ACC112 (cell line): ENCODE measurements at regions not wholly inside any gene's neighbourhood (a gene's known extent, or its start where the extent isn't known, plus 50 kb on each side); places are given as distances from the start of the nearest gene placed in this dataset.

Experiments
- H2AFZ ChIP-seq: fragments of 200-600 bp; sonication (generic); one replicate; pipeline ENCODE4 v1.6.0; 2017; ENCODE audit warnings: antibody characterized with exemption, low read length; ENCODE audit not compliant: unreplicated experiment
- H3K27ac ChIP-seq: fragments of 200-600 bp; sonication (generic); 2 replicates; pipeline ENCODE4 v1.5.1; 2014; ENCODE audit warnings: low read depth, mild to moderate bottlenecking, antibody characterized with exemption, low read length, moderate library complexity
- H3K27me3 ChIP-seq: fragments of 200-600 bp; sonication (generic); 2 replicates; pipeline ENCODE4 v1.6.1; 2014; ENCODE audit warnings: mild to moderate bottlenecking, antibody characterized with exemption, low read length, moderate library complexity, mixed read lengths; ENCODE audit not compliant: insufficient read depth
- H3K36me3 ChIP-seq: fragments of 200-600 bp; sonication (generic); 2 replicates; pipeline ENCODE4 v1.6.1; 2016; ENCODE audit warnings: mild to moderate bottlenecking, antibody characterized with exemption, low read length, moderate library complexity, mixed read lengths; ENCODE audit not compliant: insufficient read depth
- H3K4me1 ChIP-seq: fragments of 200-600 bp; sonication (generic); one replicate; pipeline ENCODE4 v1.6.1; 2016; ENCODE audit warnings: low read length, mixed read lengths; ENCODE audit not compliant: insufficient read depth, unreplicated experiment, control insufficient read depth
- H3K4me3 ChIP-seq: fragments of 200-600 bp; sonication (generic); 2 replicates; pipeline ENCODE4 v1.5.1; 2014; ENCODE audit warnings: mild to moderate bottlenecking, low read depth, low read length
- H3K79me2 ChIP-seq: fragments of 200-600 bp; sonication (generic); one replicate; pipeline ENCODE4 v1.6.0; 2016; ENCODE audit warnings: low read length; ENCODE audit not compliant: control insufficient read depth, unreplicated experiment, insufficient read depth

- Histone ChIP-seq H3K4me3 (no peak overlapping the region), H3K27me3 (no peaks in the 10 kb centered on the region), H3K27ac (no peak overlapping the region), H3K79me2 (no peaks in the 10 kb centered on the region), H2AFZ (no peak overlapping the region), H3K4me1 (no peaks in the 10 kb centered on the region), H3K36me3 (no peaks in the 10 kb centered on the region)
These were observed 1292.7 kb downstream of the MAT2B start for GRCh38 chr5:164798110-164798509.

- H3K4me1 ChIP-seq, result no peaks in the 10 kb centered on the region
- H3K27ac ChIP-seq, result no peak overlapping the region
- no peaks in the 10 kb centered on the region for H3K27me3 ChIP-seq
- H3K79me2 ChIP-seq, result no peaks in the 10 kb centered on the region
- no peaks in the 10 kb centered on the region for H3K36me3 ChIP-seq
- H3K4me3 ChIP-seq, result no peak overlapping the region
- no peak overlapping the region for H2AFZ ChIP-seq
These were observed 1294.0 kb downstream of the MAT2B start for GRCh38 chr5:164799391-164799790.

- Histone ChIP-seq H3K36me3 (no peaks in the 10 kb centered on the region), H3K4me3 (no peak overlapping the region), H2AFZ (no peak overlapping the region), H3K27ac (no peak overlapping the region), H3K79me2 (no peaks in the 10 kb centered on the region), H3K27me3 (no peaks in the 10 kb centered on the region), H3K4me1 (no peaks in the 10 kb centered on the region)
These were observed 1296.5 kb downstream of the MAT2B start for GRCh38 chr5:164801910-164802309.

GRCh38 chr5:164809821-164810220 is 1304.4 kb downstream of the MAT2B start:
- Histone ChIP-seq H3K36me3 (no peaks in the 10 kb centered on the region), H2AFZ (no peak overlapping the region), H3K4me3 (no peak overlapping the region), H3K27ac (no peak overlapping the region), H3K79me2 (no peaks in the 10 kb centered on the region), H3K4me1 (no peaks in the 10 kb centered on the region), H3K27me3 (no peaks in the 10 kb centered on the region)

GRCh38 chr5:164818445-164818844 is 1313.0 kb downstream of the MAT2B start:
- Histone ChIP-seq H3K4me3 (no peak overlapping the region), H3K27me3 (no peaks in the 10 kb centered on the region), H2AFZ (no peak overlapping the region), H3K79me2 (no peaks in the 10 kb centered on the region), H3K27ac (no peak overlapping the region), H3K36me3 (no peaks in the 10 kb centered on the region), H3K4me1 (no peaks in the 10 kb centered on the region)

GRCh38 chr5:164824671-164825070 is 1319.3 kb downstream of the MAT2B start:
- Histone ChIP-seq H3K4me1 (no peaks in the 10 kb centered on the region), H3K79me2 (no peaks in the 10 kb centered on the region), H3K27me3 (no peaks in the 10 kb centered on the region), H3K36me3 (no peaks in the 10 kb centered on the region), H3K27ac (no peak overlapping the region), H2AFZ (peak overlapping the region; percentile 54), H3K4me3 (peak overlapping the region; percentile 15; the same call in 1 of the 2 replicates)

- Histone ChIP-seq H3K36me3 (no peaks in the 10 kb centered on the region), H3K79me2 (no peaks in the 10 kb centered on the region), H3K4me1 (no peaks in the 10 kb centered on the region), H3K27ac (no peak overlapping the region), H3K27me3 (no peaks in the 10 kb centered on the region), H3K4me3 (no peak overlapping the region), H2AFZ (no peak overlapping the region)
These were observed 1327.1 kb downstream of the MAT2B start for GRCh38 chr5:164832516-164832915.

GRCh38 chr5:164844348-164844747 is 1338.9 kb downstream of the MAT2B start:
- Histone ChIP-seq H3K27ac (no peak overlapping the region), H2AFZ (no peak overlapping the region), H3K79me2 (no peaks in the 10 kb centered on the region), H3K4me1 (no peaks in the 10 kb centered on the region), H3K27me3 (no peaks in the 10 kb centered on the region), H3K4me3 (no peak overlapping the region), H3K36me3 (no peaks in the 10 kb centered on the region)

- H3K4me3 ChIP-seq, result no peak overlapping the region
- H3K27ac ChIP-seq, result no peak overlapping the region
- H3K27me3 ChIP-seq, result no peaks in the 10 kb centered on the region
- no peaks in the 10 kb centered on the region for H3K36me3 ChIP-seq
- no peaks in the 10 kb centered on the region for H3K4me1 ChIP-seq
- no peak overlapping the region for H2AFZ ChIP-seq
- H3K79me2 ChIP-seq, result no peaks in the 10 kb centered on the region
These were observed 1355.5 kb downstream of the MAT2B start for GRCh38 chr5:164860896-164861295.

- Histone ChIP-seq H3K36me3 (no peaks in the 10 kb centered on the region), H3K27ac (no peak overlapping the region), H3K79me2 (no peaks in the 10 kb centered on the region), H2AFZ (no peak overlapping the region), H3K4me1 (no peaks in the 10 kb centered on the region), H3K4me3 (no peak overlapping the region), H3K27me3 (no peaks in the 10 kb centered on the region)
These were observed 1356.2 kb downstream of the MAT2B start for GRCh38 chr5:164861610-164862009.

GRCh38 chr5:164868761-164869160 is 1363.3 kb downstream of the MAT2B start:
- Histone ChIP-seq H3K79me2 (no peaks in the 10 kb centered on the region), H3K4me1 (no peaks in the 10 kb centered on the region), H3K27me3 (no peaks in the 10 kb centered on the region), H2AFZ (no peak overlapping the region), H3K36me3 (no peaks in the 10 kb centered on the region), H3K4me3 (no peak overlapping the region), H3K27ac (no peak overlapping the region)
